HPDE6-E6E7 (cell line): ENCODE measurements at regions not wholly inside any gene's neighbourhood (a gene's known extent, or its start where the extent isn't known, plus 50 kb on each side); places are given as distances from the start of the nearest gene placed in this dataset.

ENCODE experiments used
- DNase-seq: peaks from one replicate; pipeline ENCODE4 v3.0.0; 2011; ENCODE audit warnings: missing footprints; ENCODE audit errors: extremely low spot score

DNA sequence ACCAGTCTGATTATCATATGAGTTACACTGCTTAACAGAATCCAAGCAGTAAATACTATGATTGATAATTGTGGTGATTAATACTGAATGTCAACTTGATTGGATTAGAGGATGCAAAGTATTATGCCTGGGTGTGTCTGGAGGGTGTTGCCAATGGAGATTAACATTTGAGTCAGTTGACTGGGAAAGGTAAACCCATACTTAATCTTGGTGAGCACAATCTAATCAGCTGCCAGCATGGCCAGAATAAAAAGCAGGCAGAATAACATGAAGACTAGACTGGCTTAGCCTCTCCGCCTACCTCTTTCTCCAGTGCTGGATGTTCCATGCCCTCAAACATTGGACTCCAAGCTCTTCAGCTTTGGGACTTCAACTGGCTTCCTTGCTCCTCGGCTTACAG is 961.3 kb downstream of the ADGRL3 start:
- DNase-seq: no peak

DNA sequence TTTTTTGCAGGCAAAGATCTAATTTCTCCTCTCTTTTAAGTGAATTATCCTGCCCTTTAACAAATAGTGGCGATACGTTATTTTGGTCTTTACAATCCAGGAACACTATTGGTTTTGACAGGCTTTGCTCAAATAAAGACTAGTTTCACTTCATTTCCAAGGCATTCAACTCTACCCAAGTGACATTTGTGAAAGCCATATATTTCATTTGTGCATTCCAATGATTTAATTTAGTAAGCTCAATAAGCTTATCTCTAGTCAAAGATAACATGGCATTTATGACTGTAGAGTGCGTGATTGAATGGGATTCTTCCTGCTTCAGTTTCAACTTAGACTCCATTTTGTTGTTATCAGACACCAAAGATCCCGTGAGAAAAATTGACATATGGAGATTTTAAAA is 959.8 kb downstream of the ADGRL3 start:
- DNase-seq: no peak

- DNase-seq: no peak
Measured at GRCh38 chr4:62159306-62159705, 959.2 kb downstream of the ADGRL3 start.

GRCh38 chr4:62156205-62156604 is 956.1 kb downstream of the ADGRL3 start:
- no peak for DNase-seq

- no peak for DNase-seq
Measured at GRCh38 chr4:62145276-62145675, 945.1 kb downstream of the ADGRL3 start.

GRCh38 chr4:62144431-62144830 is 944.3 kb downstream of the ADGRL3 start:
- DNase-seq: no peak

- no peak for DNase-seq
Measured at GRCh38 chr4:62135565-62136156, 935.5 kb downstream of the ADGRL3 start.

- no peak for DNase-seq
Measured at GRCh38 chr4:62133977-62134376, 933.9 kb downstream of the ADGRL3 start.

GRCh38 chr4:62133101-62133897 is 933.2 kb downstream of the ADGRL3 start:
- DNase-seq: no peak

DNA sequence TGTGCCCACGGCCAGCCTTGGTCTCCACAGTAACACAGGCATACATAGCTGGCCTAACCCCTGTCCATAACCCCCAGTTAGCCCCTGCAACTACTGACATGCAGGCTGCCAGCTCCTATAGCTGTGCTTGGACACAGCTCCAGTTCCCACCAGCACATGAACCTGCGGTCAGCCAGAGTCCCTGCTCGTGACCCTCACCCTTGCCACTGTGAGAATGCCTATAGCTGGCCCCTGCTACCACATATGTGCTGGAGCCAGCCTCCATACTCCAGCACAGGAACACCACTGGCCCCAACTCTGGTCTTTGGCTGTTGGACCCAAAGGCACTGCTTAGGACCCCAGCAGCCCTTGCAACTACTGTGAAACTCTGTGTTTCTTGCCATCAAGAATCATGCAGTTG is 930.9 kb downstream of the ADGRL3 start:
- DNase-seq: no peak

- no peak for DNase-seq
Measured at GRCh38 chr4:62130637-62131036, 930.5 kb downstream of the ADGRL3 start.

DNA sequence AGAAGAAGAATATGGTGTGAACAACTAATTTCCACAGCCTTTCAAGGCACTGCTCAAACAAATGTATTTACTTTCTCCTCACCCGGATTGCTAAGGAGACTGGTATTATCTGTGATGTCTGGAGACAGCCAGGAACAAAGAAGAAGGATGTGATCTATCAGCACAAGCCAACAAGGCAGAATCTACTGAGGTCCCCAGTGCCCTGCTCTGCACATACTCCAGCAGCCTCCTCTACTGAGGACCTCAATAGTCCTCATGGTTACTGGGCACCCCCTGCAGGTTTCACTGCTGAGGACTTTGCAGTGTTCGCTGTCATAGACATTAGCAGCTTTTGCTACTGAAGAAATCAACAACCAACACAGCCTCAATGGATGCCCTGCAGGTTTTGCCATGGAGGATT is 930.1 kb downstream of the ADGRL3 start:
- no peak for DNase-seq
